Osteoblast (primary cell): ENCODE measurements at regions not wholly inside any gene's neighbourhood (a gene's known extent, or its start where the extent isn't known, plus 50 kb on each side); places are given as distances from the start of the nearest gene placed in this dataset.

Experiments used
- DNase-seq: peaks from one replicate; pipeline ENCODE4 v3.0.0; 2011; ENCODE audit warnings: low spot score, mixed read lengths; ENCODE audit not compliant: insufficient read length; ENCODE audit errors: missing footprints
- H2AFZ ChIP-seq: 2 replicates; pipeline ENCODE4 v1.6.0; 2011; ENCODE audit warnings: mild to moderate bottlenecking, low read length
- H3K27ac ChIP-seq: 2 replicates; pipeline ENCODE4 v1.5.1; 2011; ENCODE audit warnings: mild to moderate bottlenecking, low read depth, low read length, moderate library complexity
- H3K27me3 ChIP-seq: 2 replicates; pipeline ENCODE4 v1.6.0; 2012; ENCODE audit warnings: mild to moderate bottlenecking, control low read depth, inconsistent platforms, low read length, moderate library complexity; ENCODE audit not compliant: insufficient read depth
- H3K36me3 ChIP-seq: 2 replicates; pipeline ENCODE4 v1.5.1; 2011; ENCODE audit warnings: mild to moderate bottlenecking, low read length, control low read depth, moderate library complexity; ENCODE audit not compliant: insufficient read depth
- H3K4me1 ChIP-seq: 2 replicates; pipeline ENCODE4 v1.5.1; 2011; ENCODE audit warnings: mild to moderate bottlenecking, low read length, control low read depth, moderate library complexity; ENCODE audit not compliant: insufficient read depth
- H3K4me2 ChIP-seq: 2 replicates; pipeline ENCODE4 v1.6.0; 2011; ENCODE audit warnings: mild to moderate bottlenecking, low read length; ENCODE audit not compliant: insufficient read depth
- H3K4me3 ChIP-seq: fragments of 200-600 bp; sonication (generic); 3 replicates; pipeline ENCODE4 v1.5.1; 2012; ENCODE audit warnings: mild to moderate bottlenecking, low read length, inconsistent platforms; ENCODE audit not compliant: insufficient read depth
- H3K79me2 ChIP-seq: 2 replicates; pipeline ENCODE4 v1.6.0; 2012; ENCODE audit warnings: mild to moderate bottlenecking, low read length, control low read depth, inconsistent platforms; ENCODE audit not compliant: insufficient read depth
- H3K9me3 ChIP-seq: 2 replicates; pipeline ENCODE4 v1.5.1; 2011; ENCODE audit warnings: low read depth, low read length, control low read depth
- H4K20me1 ChIP-seq: 2 replicates; pipeline ENCODE4 v1.6.0; 2012; ENCODE audit warnings: mild to moderate bottlenecking, low read length, control low read depth; ENCODE audit not compliant: insufficient read depth
- TF ChIP-seq, protein P1 (sequence below): IDR thresholded peaks from 2 replicates; pipeline ENCODE4 v1.5.1; 2011; ENCODE audit warnings: mild to moderate bottlenecking, low read depth, low read length, moderate library complexity; ENCODE audit errors: extremely low read depth

DNA sequence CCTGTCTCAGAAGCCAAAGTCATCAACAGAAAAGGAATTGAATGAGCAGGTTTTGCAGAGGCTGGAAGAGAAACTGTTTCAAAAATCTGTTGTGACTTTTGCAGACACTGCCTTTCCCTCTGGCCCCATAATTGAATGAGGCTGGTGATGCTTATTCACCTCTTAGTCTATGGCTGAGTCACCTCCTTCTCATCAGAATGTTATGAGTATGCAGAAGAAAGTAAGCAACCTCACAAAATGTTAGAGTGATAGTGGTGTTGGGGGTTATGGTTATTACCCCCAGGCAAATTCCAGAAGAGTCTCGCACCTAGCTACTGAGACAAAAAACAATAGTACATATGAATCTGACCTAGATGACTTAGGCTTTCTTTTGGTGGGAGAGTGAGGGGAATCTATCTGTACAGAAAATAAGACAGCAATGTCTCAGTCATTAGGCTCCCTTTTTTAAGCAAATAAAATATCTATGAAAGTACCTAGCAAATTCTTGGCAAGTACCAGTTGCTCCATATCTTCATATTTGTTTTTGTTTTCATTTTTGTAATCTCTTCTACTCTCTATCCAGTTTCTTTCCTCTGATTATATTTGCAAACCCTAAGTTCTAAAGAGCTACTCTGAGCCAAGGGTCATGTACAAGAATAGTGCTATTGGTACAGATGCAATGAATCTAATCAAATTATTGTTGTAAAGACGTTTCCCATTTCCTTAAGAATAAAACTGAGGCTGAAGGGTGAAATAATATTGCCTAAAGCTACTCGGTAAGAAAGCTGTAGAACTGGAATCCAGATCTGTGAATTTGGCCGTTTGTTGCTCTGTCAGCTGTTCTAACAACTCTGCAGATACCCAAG lies 498.1 kb upstream of the TNC start:
- no peaks in the 10 kb centered on the region for H3K36me3 ChIP-seq
- H3K27me3 ChIP-seq = no peaks in the 10 kb centered on the region
- H3K4me1 ChIP-seq = peaks cover 33% of the 10 kb centered on the region
- peak; percentile 89 for DNase-seq
- no peaks in the 10 kb centered on the region for H4K20me1 ChIP-seq
- no peaks in the 10 kb centered on the region for H3K9me3 ChIP-seq
- peak overlapping the region; percentile 98 for H3K27ac ChIP-seq
- TF ChIP-seq, protein P1, sequence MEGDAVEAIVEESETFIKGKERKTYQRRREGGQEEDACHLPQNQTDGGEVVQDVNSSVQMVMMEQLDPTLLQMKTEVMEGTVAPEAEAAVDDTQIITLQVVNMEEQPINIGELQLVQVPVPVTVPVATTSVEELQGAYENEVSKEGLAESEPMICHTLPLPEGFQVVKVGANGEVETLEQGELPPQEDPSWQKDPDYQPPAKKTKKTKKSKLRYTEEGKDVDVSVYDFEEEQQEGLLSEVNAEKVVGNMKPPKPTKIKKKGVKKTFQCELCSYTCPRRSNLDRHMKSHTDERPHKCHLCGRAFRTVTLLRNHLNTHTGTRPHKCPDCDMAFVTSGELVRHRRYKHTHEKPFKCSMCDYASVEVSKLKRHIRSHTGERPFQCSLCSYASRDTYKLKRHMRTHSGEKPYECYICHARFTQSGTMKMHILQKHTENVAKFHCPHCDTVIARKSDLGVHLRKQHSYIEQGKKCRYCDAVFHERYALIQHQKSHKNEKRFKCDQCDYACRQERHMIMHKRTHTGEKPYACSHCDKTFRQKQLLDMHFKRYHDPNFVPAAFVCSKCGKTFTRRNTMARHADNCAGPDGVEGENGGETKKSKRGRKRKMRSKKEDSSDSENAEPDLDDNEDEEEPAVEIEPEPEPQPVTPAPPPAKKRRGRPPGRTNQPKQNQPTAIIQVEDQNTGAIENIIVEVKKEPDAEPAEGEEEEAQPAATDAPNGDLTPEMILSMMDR = no peak
- H2AFZ ChIP-seq = peak overlapping the region; percentile 9
- peak overlapping the region; percentile 16 for H3K4me3 ChIP-seq
- peak overlapping the region; percentile 62 for H3K4me2 ChIP-seq
- no peaks in the 10 kb centered on the region for H3K79me2 ChIP-seq

DNA sequence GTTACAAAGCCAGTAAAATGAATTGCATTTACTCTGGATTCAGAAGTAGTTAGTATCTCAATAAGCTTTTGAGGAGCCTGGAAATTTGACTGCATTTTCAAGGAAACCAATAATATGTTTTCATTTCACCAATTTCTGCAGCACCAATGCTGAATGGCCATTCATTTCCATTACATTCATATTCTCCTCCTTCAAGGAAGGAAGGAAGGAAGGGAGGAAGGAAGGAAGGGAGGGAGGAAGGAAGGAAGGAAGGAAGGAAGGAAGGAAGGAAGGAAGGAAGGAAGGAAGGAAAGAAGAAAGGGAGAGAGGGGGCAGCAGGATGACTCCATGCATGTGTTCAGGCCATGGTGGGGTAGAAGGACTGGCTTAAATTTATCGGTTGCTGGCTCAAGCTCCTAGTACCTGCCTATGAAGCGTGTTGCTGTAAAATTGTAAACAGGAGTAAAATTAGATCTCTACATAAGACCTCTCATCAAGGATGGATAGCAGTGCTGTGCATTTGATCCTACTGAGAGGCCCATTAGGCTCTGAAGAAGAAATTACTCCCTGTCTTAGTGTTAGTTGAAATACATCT lies 498.8 kb upstream of the TNC start:
- Histone ChIP-seq H3K4me3 (no peak overlapping the region), H3K27ac (peak overlapping the region; percentile 98)

DNA sequence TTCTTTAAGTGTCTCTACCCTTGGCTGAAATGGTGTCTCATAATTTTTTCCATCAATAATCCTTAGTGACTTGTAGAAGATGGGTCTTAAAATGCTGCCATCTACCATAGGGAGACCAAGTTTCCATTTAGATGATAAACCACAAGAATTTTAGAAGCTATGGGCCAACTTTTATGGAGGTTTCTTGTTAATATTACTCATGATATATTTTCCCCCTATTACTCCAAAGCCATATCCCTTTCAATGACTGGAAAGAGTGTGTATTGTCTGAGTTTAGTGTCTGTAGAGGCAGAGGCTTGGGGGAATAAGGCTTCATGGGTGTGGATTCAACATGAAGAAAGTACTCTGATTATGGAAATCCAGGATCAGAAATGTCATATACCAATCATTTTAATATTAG lies 507.3 kb upstream of the TNC start:
- no peak for DNase-seq
- Histone ChIP-seq H3K79me2 (no peaks in the 10 kb centered on the region), H4K20me1 (no peaks in the 10 kb centered on the region), H3K9me3 (no peaks in the 10 kb centered on the region), H3K27me3 (no peaks in the 10 kb centered on the region), H3K4me1 (peaks cover 4% of the 10 kb centered on the region), H3K36me3 (no peaks in the 10 kb centered on the region), H2AFZ (no peak overlapping the region), H3K4me3 (no peak overlapping the region), H3K27ac (no peak overlapping the region), H3K4me2 (no peak overlapping the region)
- TF ChIP-seq, protein P1 = no peak

More for the DNA sequence above, 498.8 kb upstream of the TNC start:
- TF ChIP-seq, protein P1 = no peak
- no peaks in the 10 kb centered on the region for H4K20me1 ChIP-seq
- no peaks in the 10 kb centered on the region for H3K27me3 ChIP-seq
- no peak for DNase-seq
- H3K9me3 ChIP-seq = no peaks in the 10 kb centered on the region
- H2AFZ ChIP-seq = no peak overlapping the region
- H3K4me1 ChIP-seq = peaks cover 33% of the 10 kb centered on the region
- no peaks in the 10 kb centered on the region for H3K79me2 ChIP-seq
- no peak overlapping the region for H3K4me2 ChIP-seq
- H3K36me3 ChIP-seq = no peaks in the 10 kb centered on the region

DNA sequence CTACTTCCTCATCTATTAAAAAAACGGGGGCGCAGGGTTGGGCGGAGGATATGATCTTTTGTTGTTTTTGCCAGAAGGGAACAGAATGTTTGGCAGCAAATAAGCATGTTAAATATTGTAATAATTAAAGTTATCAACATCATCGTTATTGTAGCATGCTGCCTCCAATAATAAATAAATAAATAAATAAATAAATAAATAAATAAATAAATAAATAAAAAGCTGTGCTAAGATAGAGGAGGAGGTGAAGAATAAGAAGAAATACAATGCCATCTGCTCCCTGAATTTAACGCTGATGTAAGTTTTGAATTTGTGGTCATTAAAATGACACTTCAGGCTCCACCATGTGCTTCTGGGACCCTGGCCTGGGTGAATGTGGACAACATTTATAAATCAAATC lies 508.0 kb upstream of the TNC start:
- H3K27ac ChIP-seq = no peak overlapping the region
- H3K9me3 ChIP-seq = no peaks in the 10 kb centered on the region
- H3K4me1 ChIP-seq = peaks cover 5% of the 10 kb centered on the region
- no peaks in the 10 kb centered on the region for H3K27me3 ChIP-seq
- no peak overlapping the region for H2AFZ ChIP-seq
- no peak for DNase-seq
- H4K20me1 ChIP-seq = no peaks in the 10 kb centered on the region
- no peak overlapping the region for H3K4me2 ChIP-seq
- no peaks in the 10 kb centered on the region for H3K36me3 ChIP-seq
- TF ChIP-seq, protein P1 = no peak
- no peaks in the 10 kb centered on the region for H3K79me2 ChIP-seq
- no peak overlapping the region for H3K4me3 ChIP-seq
